ENCODE measurements at regions not wholly inside any gene's neighbourhood (a gene's known extent, or its start where the extent isn't known, plus 50 kb on each side); places are given as distances from the start of the nearest gene placed in this dataset.

DNA sequence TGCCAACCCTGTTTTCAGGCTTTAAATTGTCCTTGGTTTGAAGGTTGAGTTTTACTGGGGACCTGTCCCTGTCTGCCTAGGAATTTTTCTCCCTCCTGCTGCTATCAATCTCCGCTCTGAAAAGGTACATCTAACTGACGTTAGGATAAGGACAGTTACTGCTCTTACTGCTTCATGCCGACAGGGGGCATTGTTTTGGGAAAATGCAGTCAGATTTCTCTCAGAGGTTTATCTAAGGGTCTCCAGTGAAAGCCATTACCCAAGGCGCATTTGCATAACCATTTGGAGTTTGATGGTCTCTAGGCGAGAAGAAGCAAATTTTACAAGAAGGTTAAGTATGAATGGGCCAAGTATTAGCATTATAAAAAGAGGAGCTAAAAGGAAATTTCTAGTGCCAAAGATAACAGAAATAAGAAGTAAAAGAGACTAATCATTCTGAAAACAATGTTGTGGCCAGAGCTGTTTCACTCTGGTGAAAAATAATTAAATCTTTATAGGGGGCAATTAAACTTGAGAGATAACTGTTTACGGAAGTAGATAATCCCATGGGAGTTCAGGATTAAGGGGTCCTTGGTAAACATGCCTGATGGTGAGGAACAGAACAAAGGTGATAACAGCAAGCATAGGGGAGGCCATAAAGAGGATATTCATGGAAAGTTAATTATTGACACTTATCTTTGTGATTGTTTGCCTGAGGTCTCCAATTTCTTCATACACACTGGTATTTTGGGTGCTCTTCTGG is 605.0 kb downstream of the MTRR start:
- peak; percentile 52 for TF ChIP-seq CTCF (IDR thresholded peaks at IDR 0.05)
- no peak for TF ChIP-seq EZH2 (IDR thresholded peaks at IDR 0.05)
